BE2C (cell line): ENCODE measurements at regions not wholly inside any gene's neighbourhood (a gene's known extent, or its start where the extent isn't known, plus 50 kb on each side); places are given as distances from the start of the nearest gene placed in this dataset.

Experiments used
- DNase-seq: peaks from one replicate; pipeline ENCODE4 v3.0.0-alpha.2; 2020
- H3K27me3 ChIP-seq: fragments of 250-450 bp; sonication (Bioruptor Pico); 2 replicates; pipeline ENCODE4 v1.5.1; 2020; ENCODE audit warnings: mild to moderate bottlenecking
- H3K36me3 ChIP-seq: fragments of 250-450 bp; sonication (Bioruptor Pico); 2 replicates; pipeline ENCODE4 v1.5.1; 2020; ENCODE audit warnings: mild to moderate bottlenecking
- H3K4me1 ChIP-seq: fragments of 250-450 bp; sonication (Bioruptor Pico); 2 replicates; pipeline ENCODE4 v1.5.1; 2020
- H3K4me3 ChIP-seq: 2 replicates; pipeline ENCODE4 v1.5.1; 2011; ENCODE audit warnings: low read depth, low read length
- H3K9me3 ChIP-seq: fragments of 250-450 bp; sonication (Bioruptor Pico); 2 replicates; pipeline ENCODE4 v1.5.1; 2020
- TF ChIP-seq, protein P1 (sequence below): IDR thresholded peaks from 2 replicates; pipeline ENCODE4 v1.5.1; 2012; ENCODE audit warnings: mild to moderate bottlenecking, low read depth, low read length

DNA sequence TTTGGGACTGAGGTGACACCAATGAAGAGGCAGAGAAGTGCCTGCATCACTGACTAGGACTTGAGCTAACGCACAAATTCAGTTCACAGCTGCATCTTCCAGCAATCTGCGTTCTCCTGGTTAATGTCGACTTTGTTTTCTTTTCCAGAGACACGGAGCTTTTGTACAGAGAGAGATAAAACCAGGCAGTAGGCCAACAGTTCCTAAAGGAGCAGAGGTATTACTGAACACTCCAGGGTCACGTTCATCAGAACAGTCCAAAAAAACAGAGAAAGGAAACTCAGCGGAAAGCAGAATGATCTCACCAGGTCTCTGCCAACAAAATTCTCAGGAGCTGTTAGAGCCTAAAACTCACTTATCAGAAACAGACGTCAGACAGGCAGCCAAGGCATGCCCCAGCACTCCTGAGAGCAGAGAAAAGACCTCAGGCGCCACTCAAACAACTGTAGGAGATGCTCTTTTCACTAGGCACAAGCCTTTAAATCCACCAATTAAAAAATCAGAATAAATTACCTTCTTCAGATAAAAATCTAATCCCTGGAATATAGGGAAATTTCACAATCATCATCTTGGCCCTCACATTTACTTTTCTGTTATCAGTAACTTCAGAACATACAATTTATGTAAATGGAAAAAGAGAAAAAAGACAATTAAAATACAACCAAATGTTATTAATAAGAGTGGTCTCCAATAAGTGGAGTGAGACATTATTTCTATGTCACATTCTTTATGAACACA lies 95.9 kb upstream of the SPTBN1 start:
- no peaks in the 10 kb centered on the region for H3K27me3 ChIP-seq
- H3K4me3 ChIP-seq: peak overlapping the region; percentile 27
- no peaks in the 10 kb centered on the region for H3K4me1 ChIP-seq
- H3K36me3 ChIP-seq: no peaks in the 10 kb centered on the region
- H3K9me3 ChIP-seq: no peaks in the 10 kb centered on the region
- DNase-seq: peak; percentile 63
- TF ChIP-seq, protein P1, sequence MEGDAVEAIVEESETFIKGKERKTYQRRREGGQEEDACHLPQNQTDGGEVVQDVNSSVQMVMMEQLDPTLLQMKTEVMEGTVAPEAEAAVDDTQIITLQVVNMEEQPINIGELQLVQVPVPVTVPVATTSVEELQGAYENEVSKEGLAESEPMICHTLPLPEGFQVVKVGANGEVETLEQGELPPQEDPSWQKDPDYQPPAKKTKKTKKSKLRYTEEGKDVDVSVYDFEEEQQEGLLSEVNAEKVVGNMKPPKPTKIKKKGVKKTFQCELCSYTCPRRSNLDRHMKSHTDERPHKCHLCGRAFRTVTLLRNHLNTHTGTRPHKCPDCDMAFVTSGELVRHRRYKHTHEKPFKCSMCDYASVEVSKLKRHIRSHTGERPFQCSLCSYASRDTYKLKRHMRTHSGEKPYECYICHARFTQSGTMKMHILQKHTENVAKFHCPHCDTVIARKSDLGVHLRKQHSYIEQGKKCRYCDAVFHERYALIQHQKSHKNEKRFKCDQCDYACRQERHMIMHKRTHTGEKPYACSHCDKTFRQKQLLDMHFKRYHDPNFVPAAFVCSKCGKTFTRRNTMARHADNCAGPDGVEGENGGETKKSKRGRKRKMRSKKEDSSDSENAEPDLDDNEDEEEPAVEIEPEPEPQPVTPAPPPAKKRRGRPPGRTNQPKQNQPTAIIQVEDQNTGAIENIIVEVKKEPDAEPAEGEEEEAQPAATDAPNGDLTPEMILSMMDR: no peak

DNA sequence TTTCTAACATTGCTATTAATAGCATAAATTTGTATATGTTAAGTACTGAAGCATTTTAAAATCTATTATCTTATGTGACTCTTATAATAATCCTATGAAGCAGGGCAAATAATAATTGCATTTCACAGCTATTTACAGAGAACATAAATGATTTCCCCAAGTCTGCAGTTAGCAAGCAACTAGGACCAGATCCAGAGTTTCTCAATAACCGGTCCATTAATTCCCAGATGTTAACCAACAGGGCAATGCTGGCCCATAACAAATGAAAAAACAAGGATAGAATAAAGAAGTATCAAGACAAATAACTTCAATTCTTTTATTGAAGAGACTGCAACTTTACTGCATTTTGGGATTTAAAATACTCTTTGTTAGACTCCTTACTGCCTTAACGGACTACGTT lies 91.7 kb upstream of the SPTBN1 start:
- Histone ChIP-seq H3K4me3 (no peak overlapping the region), H3K27me3 (no peaks in the 10 kb centered on the region), H3K36me3 (no peaks in the 10 kb centered on the region), H3K9me3 (no peaks in the 10 kb centered on the region), H3K4me1 (no peaks in the 10 kb centered on the region)
- DNase-seq: no peak
- TF ChIP-seq, protein P1: no peak

DNA sequence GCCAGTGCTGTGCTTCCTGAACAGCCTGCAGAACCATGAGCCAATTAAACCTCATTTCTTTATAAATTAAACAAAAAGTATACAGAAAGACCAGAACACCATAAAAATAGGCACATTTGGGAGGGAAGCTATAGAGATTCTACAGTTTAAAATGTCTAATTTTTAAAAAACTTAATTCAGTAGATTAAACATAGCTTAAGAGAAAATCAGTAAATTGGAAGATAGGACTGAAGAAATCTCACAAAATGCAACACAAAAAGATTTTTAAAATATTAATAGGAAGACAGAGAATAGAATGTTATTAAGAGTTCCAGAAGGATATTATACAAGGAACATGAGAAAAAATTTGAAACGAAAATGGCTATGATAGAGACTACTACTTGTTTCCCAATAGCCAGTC lies 90.5 kb upstream of the SPTBN1 start:
- H3K4me3 ChIP-seq: no peak overlapping the region
- TF ChIP-seq, protein P1: no peak
- DNase-seq: no peak
- H3K9me3 ChIP-seq: no peaks in the 10 kb centered on the region
- H3K4me1 ChIP-seq: no peaks in the 10 kb centered on the region
- no peaks in the 10 kb centered on the region for H3K36me3 ChIP-seq
- H3K27me3 ChIP-seq: no peaks in the 10 kb centered on the region

DNA sequence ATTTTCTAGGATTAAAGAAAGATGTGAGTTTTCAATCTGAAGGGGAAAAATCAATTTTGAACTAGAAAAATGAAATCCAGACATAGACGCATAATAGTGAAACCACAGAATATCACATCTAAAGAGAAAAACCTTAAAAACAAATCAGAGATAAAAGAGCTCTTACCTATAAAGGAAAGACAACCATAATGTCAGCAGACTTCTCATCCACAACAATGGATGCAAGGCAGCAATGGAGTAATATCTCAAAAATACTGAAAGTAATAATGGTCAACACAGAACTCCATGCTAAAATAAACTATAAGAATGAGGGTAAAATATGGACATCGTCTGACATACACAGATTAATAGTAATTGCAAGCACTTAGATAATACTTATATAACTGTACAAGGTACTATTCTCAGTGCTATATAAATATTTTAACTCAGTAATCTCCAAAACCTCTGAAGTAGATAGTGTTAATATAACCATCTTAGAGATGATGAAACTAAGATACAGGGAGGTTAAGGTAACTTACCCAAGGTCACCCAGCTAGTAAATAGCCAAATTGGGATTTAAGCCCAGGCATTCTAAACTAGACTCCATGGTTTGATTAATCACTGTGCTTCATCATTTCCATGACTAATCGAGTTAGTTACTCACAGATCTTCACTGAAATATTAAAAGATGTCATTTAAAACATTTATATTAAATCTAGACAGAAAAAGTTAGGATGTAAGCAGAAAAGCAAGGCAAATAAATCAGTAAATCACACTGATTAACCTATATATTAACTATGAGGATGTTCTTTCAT lies 89.4 kb upstream of the SPTBN1 start:
- Histone ChIP-seq H3K4me1 (no peaks in the 10 kb centered on the region), H3K36me3 (no peaks in the 10 kb centered on the region), H3K9me3 (no peaks in the 10 kb centered on the region), H3K27me3 (no peaks in the 10 kb centered on the region), H3K4me3 (no peak overlapping the region)
- TF ChIP-seq, protein P1: no peak
- DNase-seq: no peak

DNA sequence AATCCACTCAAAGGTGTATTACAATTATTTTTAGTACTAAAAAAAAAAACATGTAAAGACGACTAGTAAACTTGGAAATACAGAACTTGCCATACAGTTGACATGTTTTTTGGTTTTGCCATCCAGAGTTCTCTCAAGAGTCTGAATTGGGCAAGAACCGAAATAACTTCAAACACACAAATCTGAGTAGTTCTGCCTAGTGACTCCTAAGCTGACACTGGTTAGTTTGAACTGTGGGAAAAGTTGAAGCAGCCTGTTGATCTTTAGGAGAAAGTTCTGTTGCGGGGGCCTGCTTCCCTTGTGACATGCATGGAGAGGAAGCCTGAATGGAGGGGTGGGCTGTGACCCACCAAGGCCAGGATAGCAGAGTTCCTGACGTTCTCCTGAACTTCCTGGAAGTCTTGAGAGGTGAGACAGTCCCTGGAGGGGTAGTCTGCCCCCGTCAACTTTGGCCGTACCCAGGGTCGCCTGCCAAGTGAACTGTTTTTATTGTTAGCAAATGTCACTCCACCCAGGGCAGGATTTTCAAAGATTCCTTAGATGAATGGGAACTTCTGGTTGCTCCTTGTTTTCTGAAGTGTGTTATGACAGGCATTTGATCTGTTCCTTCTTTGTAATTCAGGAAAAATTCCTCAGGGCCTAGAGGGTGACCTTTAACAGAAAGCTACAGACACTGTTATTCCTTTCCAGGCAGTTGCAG lies 85.6 kb upstream of the SPTBN1 start:
- H3K36me3 ChIP-seq: no peaks in the 10 kb centered on the region
- no peaks in the 10 kb centered on the region for H3K9me3 ChIP-seq
- TF ChIP-seq, protein P1: no peak
- no peak for DNase-seq
- no peaks in the 10 kb centered on the region for H3K27me3 ChIP-seq
- no peaks in the 10 kb centered on the region for H3K4me1 ChIP-seq
- no peak overlapping the region for H3K4me3 ChIP-seq
